H1 (cell line): ENCODE measurements at regions not wholly inside any gene's neighbourhood (a gene's known extent, or its start where the extent isn't known, plus 50 kb on each side); places are given as distances from the start of the nearest gene placed in this dataset.

Experiments used
- CTBP2 ChIP-seq: IDR thresholded peaks from 2 replicates; pipeline ENCODE4 v1.7.0; 2011; ENCODE audit warnings: borderline replicate concordance, mild to moderate bottlenecking, moderate library complexity, mixed read lengths, low read length; ENCODE audit not compliant: insufficient read depth, insufficient read length
- CTCF ChIP-seq, 3 experiments: IDR thresholded peaks; 1 replicate in 2 of 3; 2 replicates in 1 of 3; pipeline versions ENCODE4 v1.5.1 to v1.6.1; 2011; ENCODE audit warnings: low read length in 3 of 3, mild to moderate bottlenecking in 3 of 3, inconsistent platforms in 2 of 3, low read depth in 1 of 3, moderate library complexity in 1 of 3; ENCODE audit not compliant: insufficient read depth in 1 of 3; ENCODE audit errors: control extremely low read depth in 1 of 3
- HDAC6 ChIP-seq: IDR thresholded peaks from one replicate; pipeline ENCODE4 v1.7.1; 2012; ENCODE audit warnings: low read depth, mild to moderate bottlenecking, inconsistent platforms, low read length, moderate library complexity
- TEAD4 ChIP-seq: IDR thresholded peaks from 2 replicates; pipeline ENCODE4 v1.6.1; 2012; ENCODE audit warnings: low read depth, low read length, inconsistent platforms, mixed read lengths

- TF ChIP-seq CTBP2 = no peak
- TF ChIP-seq CTCF (IDR thresholded peaks at IDR 0.05; ENCODE audit: control extremely low read depth in 1 of 3, insufficient read depth in 1 of 3, low read depth in 1 of 3, low read length in 3 of 3) = no peak
- TF ChIP-seq TEAD4 = no peak
- TF ChIP-seq HDAC6 = no peak
Measured at GRCh38 chr19:28322491-28322890, 890.5 kb downstream of the UQCRFS1 start.
